Stomach (tissue), 8 donors: ENCODE measurements at regions not wholly inside any gene's neighbourhood (a gene's known extent, or its start where the extent isn't known, plus 50 kb on each side); places are given as distances from the start of the nearest gene placed in this dataset.
"Not testable (repeated sequence)": the region's sequence is repeated elsewhere in the genome, so short reads cannot be mapped to it uniquely, and the experiment has no call there.

Experiments
- DNase-seq, 2 donors: peaks; one replicate each; pipeline versions ENCODE4 v3.0.0 to v3.0.0-alpha.2; 2013 to 2019
- H3K27ac ChIP-seq, 5 donors: fragments of 200-600 bp in 4 of 5; sonication (generic) in 4 of 5; one replicate each; pipeline ENCODE4 v1.5.1; 2013 to 2019; ENCODE audit warnings: mild to moderate bottlenecking in 1 of 5, moderate library complexity in 1 of 5
- H3K27me3 ChIP-seq, 3 donors: fragments of 200-600 bp; sonication (generic); one replicate each; pipeline ENCODE4 v1.5.1; 2017 to 2019; ENCODE audit warnings: mixed run types in 1 of 3
- H3K36me3 ChIP-seq, 4 donors: fragments of 200-600 bp; sonication (generic); 1 replicate in 3 of 4; 2 replicates in 1 of 4; pipeline ENCODE4 v1.5.1; 2016 to 2019
- H3K4me1 ChIP-seq, 4 donors: fragments of 200-600 bp; sonication (generic); one replicate each; pipeline ENCODE4 v1.5.1; 2016 to 2019
- H3K4me3 ChIP-seq, 4 donors: fragments of 200-600 bp; sonication (generic) in 3 of 4; one replicate each; pipeline ENCODE4 v1.5.1; 2016 to 2019; ENCODE audit warnings: mild to moderate bottlenecking in 1 of 4
- H3K9me3 ChIP-seq, 4 donors: fragments of 200-600 bp; sonication (generic); one replicate each; pipeline ENCODE4 v1.5.1; 2016 to 2019
- CTCF ChIP-seq, 7 experiments: fragments of 450-650 bp in 4 of 7; fragments of 200-600 bp in 3 of 7; sonication (generic) in 3 of 7; IDR thresholded peaks; one replicate each; pipeline ENCODE4 v1.5.1; 2016 to 2019; ENCODE audit warnings: antibody characterized with exemption in 7 of 7, control low read depth in 2 of 7, mild to moderate bottlenecking in 1 of 7
- EP300 ChIP-seq: sonication (generic); formaldehyde crosslinking; IDR thresholded peaks from one replicate; pipeline ENCODE4 v1.6.1; 2017; ENCODE audit warnings: antibody characterized with exemption
- POLR2A ChIP-seq, 4 donors: fragments of 450-650 bp; IDR thresholded peaks; one replicate each; pipeline ENCODE4 v1.6.1; 2016; ENCODE audit warnings: antibody characterized with exemption in 4 of 4, control low read depth in 2 of 4, mild to moderate bottlenecking in 1 of 4, moderate library complexity in 1 of 4
- POLR2AphosphoS5 ChIP-seq, 3 donors: sonication (generic); formaldehyde crosslinking; IDR thresholded peaks; one replicate each; pipeline ENCODE4 v1.6.1; 2016; ENCODE audit warnings: antibody characterized with exemption in 3 of 3
- WGBS, 5 donors: extraction: QIAGEN DNeasy Blood & Tissue Kit in 3 of 5; methylation state at CpG; one replicate each; pipeline versions ENCODE4 v1.1.5 to v1.1.7; 2013 to 2018; 5-methylcytosine and 5-hydroxymethylcytosine counted together
- intact Hi-C: fragments of 100-400 bp; cut with DNase I; formaldehyde crosslinking; loops from one replicate; pipeline ENCODE4 v1.15.1; 2023; ENCODE audit warnings: low total_unique reads
- donor health status: healthy with polysubstance abuse.
- donor health status: Bipolar disorder and iron deficiency.
- donor health status: healthy.

DNA sequence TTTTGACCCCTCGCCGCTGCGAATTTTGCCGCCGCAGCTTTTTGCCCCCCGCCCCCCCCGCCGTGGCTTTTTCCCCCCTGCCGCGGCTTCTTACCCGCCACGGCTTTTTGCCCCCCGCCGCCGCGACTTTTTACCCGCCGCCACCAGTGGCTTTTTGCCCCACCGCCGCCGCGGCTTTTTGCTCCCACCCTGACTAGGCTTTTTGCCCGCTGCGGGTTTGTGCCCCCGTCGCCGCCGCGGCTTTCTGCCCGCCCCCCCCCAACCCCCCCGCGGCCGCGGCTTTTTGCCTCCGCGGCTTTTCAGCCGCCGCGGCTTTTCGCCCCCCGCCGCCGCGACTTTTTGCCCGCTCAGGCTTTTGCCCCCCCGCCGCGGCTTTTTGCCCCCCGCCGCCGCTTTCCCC lies 598.1 kb downstream of the GOLGA6L6 start:
- TF ChIP-seq CTCF (IDR thresholded peaks at IDR 0.05) (no peak), POLR2A (IDR thresholded peaks at IDR 0.05) (no peak), POLR2AphosphoS5 (IDR thresholded peaks at IDR 0.05) (no peak), EP300 (no peak)
- no peak overlapping the region for H3K27ac ChIP-seq
- H3K4me3 ChIP-seq = no peak overlapping the region
- no peak for DNase-seq
- peaks cover 0 to 39% (median 16%) of the 10 kb centered on the region in 4 donors for H3K9me3 ChIP-seq
- H3K27me3 ChIP-seq = peaks cover 0 to 36% (median 0%) of the 10 kb centered on the region in 3 donors
- no peaks in the 10 kb centered on the region for H3K36me3 ChIP-seq
- 37 to 64% (median 52%) methylated on average over 9 to 51 of the region's 51 CpGs for WGBS, 5 donors
- intact Hi-C loops = no loop called here
- no peaks in the 10 kb centered on the region for H3K4me1 ChIP-seq

GRCh38 chr15:19903281-19903680 lies 638.3 kb downstream of the GOLGA6L6 start:
- DNase-seq, intact Hi-C loops, H3K36me3 ChIP-seq, H3K27ac ChIP-seq, H3K4me1 ChIP-seq, H3K4me3 ChIP-seq: not testable (repeated sequence)
- 31 to 52% (median 43%) methylated on average over 1 of the region's 1 CpG for WGBS, 5 donors
- Histone ChIP-seq H3K27me3 (peaks cover 0 to 12% (median 0%) of the 10 kb centered on the region in 3 donors), H3K9me3 (peaks cover 0 to 37% (median 22%) of the 10 kb centered on the region in 4 donors)

GRCh38 chr15:19902388-19902787 lies 639.2 kb downstream of the GOLGA6L6 start:
- peaks cover 0 to 37% (median 22%) of the 10 kb centered on the region in 4 donors for H3K9me3 ChIP-seq
- H3K4me3 ChIP-seq, H3K27ac ChIP-seq, intact Hi-C loops, H3K4me1 ChIP-seq, DNase-seq, H3K36me3 ChIP-seq: not testable (repeated sequence)
- WGBS, 5 donors = 58 to 77% (median 63%) methylated on average over 1 of the region's 1 CpG
- peaks cover 0 to 12% (median 0%) of the 10 kb centered on the region in 3 donors for H3K27me3 ChIP-seq

DNA sequence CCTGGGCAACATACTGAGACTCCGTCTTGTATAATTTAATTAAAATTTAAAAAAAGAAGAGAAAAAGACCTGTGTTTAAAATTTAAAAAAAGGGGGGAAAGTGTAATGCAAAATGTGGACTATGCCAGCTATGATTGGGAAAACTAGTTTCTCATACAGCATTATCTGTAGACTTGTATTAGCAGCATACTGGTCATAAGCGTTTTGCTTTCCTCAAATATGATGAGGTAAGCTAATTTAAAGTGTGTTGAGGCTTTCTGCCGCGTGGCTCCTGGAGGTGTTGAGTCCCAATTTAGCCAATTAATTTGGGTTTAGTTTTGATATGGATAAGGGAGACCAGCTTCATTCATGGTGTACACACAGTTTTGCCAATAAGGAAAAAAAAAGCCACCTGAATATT lies 640.2 kb downstream of the GOLGA6L6 start:
- peaks cover 0 to 12% (median 0%) of the 10 kb centered on the region in 3 donors for H3K27me3 ChIP-seq
- intact Hi-C loops = not testable (repeated sequence)

DNA sequence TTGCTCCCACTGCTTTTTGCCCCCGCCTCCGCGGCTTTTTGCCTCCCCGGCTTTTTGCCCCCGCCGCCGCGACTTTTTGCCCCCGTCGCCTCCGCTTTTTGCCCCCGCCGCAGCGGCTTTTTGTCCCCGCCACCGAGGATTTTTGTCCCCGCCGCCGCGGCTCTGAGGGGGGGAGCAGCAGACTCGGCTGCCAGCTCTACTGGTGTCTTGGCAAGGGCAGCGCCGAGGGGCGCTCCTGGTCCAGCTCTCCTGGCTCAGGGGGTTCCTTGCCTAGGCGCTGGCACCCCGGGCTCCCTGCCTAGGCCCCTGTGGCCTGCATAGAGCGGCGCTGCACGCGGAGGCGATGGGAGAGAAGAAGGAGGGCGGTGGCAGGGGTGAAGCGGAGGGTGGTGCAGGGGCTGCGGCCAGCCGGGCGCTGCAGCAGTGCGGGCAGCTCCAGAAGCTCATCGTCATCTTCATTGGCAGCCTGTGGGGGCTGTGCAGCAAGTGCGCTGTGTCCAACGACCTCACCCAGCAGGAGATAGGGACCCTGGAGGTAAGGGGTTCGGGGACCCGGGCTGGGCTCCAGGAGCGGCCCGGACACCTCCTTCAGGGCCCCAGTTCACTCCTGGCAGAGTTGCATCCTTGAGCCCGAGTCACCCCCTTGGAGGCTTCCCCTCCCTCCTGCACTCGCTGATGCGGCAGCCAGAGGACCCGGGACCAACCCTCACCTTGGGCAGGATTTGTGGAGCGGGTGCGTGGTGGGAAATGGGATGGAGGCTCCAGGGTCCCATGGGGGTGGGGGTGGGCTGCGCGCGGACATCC lies 642.4 kb downstream of the GOLGA6L6 start:
- H3K9me3 ChIP-seq = peaks cover 0 to 37% (median 22%) of the 10 kb centered on the region in 4 donors
- H3K36me3 ChIP-seq = no peaks in the 10 kb centered on the region
- TF ChIP-seq EP300 = no peak
- TF ChIP-seq CTCF (IDR thresholded peaks at IDR 0.05) = no peak
- TF ChIP-seq POLR2AphosphoS5 (IDR thresholded peaks at IDR 0.05) = no peak
- TF ChIP-seq POLR2A (IDR thresholded peaks at IDR 0.05) = no peak
- H3K27ac ChIP-seq = no peak overlapping the region
- WGBS, 5 donors = 65 to 73% (median 68%) methylated on average over 36 to 53 of the region's 53 CpGs
- no peaks in the 10 kb centered on the region for H3K4me1 ChIP-seq
- no peak for DNase-seq
- intact Hi-C loops = no loop called here
- H3K4me3 ChIP-seq = no peak overlapping the region
- peaks cover 0 to 12% (median 0%) of the 10 kb centered on the region in 3 donors for H3K27me3 ChIP-seq

More for the DNA sequence above, 640.2 kb downstream of the GOLGA6L6 start:
- not testable (repeated sequence) for H3K27ac ChIP-seq, DNase-seq, H3K36me3 ChIP-seq, H3K4me1 ChIP-seq, H3K4me3 ChIP-seq
- H3K9me3 ChIP-seq = peaks cover 0 to 37% (median 22%) of the 10 kb centered on the region in 4 donors
- WGBS, 5 donors = 52 to 79% (median 73%) methylated on average over 4 of the region's 4 CpGs

DNA sequence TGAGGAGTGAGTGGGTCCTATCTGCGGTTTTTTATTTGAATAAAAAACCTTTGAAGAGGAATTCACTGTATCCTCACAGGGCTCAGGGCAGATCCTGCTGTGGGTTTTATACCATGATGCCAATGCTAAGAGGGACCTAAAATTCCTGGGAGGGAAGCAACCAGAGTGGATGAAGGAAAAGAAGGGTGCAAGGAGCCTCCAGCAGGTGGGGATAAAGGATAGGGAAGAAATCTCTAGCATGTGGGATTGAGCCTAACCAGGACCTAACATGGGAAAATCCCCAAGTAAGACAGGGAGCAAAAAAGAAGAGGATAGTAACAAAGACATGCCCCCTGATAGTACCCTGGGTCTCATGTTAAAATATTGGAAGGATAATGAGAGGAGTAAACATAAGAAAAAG lies 652.8 kb downstream of the GOLGA6L6 start:
- H3K27me3 ChIP-seq, H3K27ac ChIP-seq, H3K4me1 ChIP-seq, H3K4me3 ChIP-seq, intact Hi-C loops, DNase-seq, H3K36me3 ChIP-seq: not testable (repeated sequence)
- H3K9me3 ChIP-seq = peaks cover 0 to 15% (median 0%) of the 10 kb centered on the region in 4 donors
- 47 to 71% (median 61%) methylated on average over 1 of the region's 1 CpG; no CpG with 5 or more reads in 1 of the 5 donors for WGBS, 5 donors

GRCh38 chr15:19844061-19844460 lies 697.5 kb downstream of the GOLGA6L6 start:
- intact Hi-C loops, H3K4me1 ChIP-seq, H3K27ac ChIP-seq, DNase-seq, H3K27me3 ChIP-seq, H3K4me3 ChIP-seq, H3K36me3 ChIP-seq: not testable (repeated sequence)
- H3K9me3 ChIP-seq = peaks cover 0 to 19% (median 10%) of the 10 kb centered on the region in 4 donors
- 44 to 71% (median 64%) methylated on average over 4 of the region's 4 CpGs for WGBS, 5 donors
